Endothelial cell (in vitro differentiated cells): ENCODE measurements at regions not wholly inside any gene's neighbourhood (a gene's known extent, or its start where the extent isn't known, plus 50 kb on each side); places are given as distances from the start of the nearest gene placed in this dataset.

Source experiments
- DNase-seq: peaks from one replicate; pipeline ENCODE4 v3.0.0; 2021; ENCODE audit warnings: low spot score
- H3K27ac Mint-ChIP-seq: one replicate; pipeline ENCODE4 v1.8.0; 2021; ENCODE audit warnings: mixed read lengths, inconsistent platforms; ENCODE audit not compliant: unreplicated experiment
- H3K27me3 Mint-ChIP-seq: one replicate; pipeline ENCODE4 v1.8.0; 2021; ENCODE audit warnings: mild to moderate bottlenecking, moderate library complexity, mixed read lengths, inconsistent platforms; ENCODE audit not compliant: unreplicated experiment
- H3K36me3 Mint-ChIP-seq: one replicate; pipeline ENCODE4 v1.8.0; 2021; ENCODE audit warnings: mild to moderate bottlenecking, low read depth, mixed read lengths, inconsistent platforms; ENCODE audit not compliant: unreplicated experiment
- H3K4me1 Mint-ChIP-seq: one replicate; pipeline ENCODE4 v1.8.0; 2021; ENCODE audit warnings: mild to moderate bottlenecking, mixed read lengths, inconsistent platforms; ENCODE audit not compliant: unreplicated experiment
- H3K4me3 Mint-ChIP-seq: one replicate; pipeline ENCODE4 v1.8.0; 2021; ENCODE audit warnings: mild to moderate bottlenecking, mixed read lengths, inconsistent platforms; ENCODE audit not compliant: unreplicated experiment
- H3K9me3 Mint-ChIP-seq: one replicate; pipeline ENCODE4 v1.8.0; 2021; ENCODE audit warnings: mixed read lengths, inconsistent platforms; ENCODE audit not compliant: unreplicated experiment
- CTCF ChIP-seq: fragments of 200-600 bp; sonication (generic); IDR thresholded peaks from one replicate; pipeline ENCODE4 v1.5.0; 2021; ENCODE audit warnings: antibody characterized with exemption; ENCODE audit not compliant: unreplicated experiment

- Mint-ChIP-seq H3K27me3 (no peaks in the 10 kb centered on the region), H3K27ac (no peak overlapping the region), H3K4me3 (no peak overlapping the region), H3K9me3 (no peaks in the 10 kb centered on the region), H3K36me3 (no peaks in the 10 kb centered on the region), H3K4me1 (no peaks in the 10 kb centered on the region)
- no peak for DNase-seq
- no peak for TF ChIP-seq CTCF
Observed at GRCh38 chr14:26738571-26738970, 140.7 kb upstream of the NOVA1 start.

GRCh38 chr14:26741711-26742212 lies 143.9 kb upstream of the NOVA1 start:
- no peak for TF ChIP-seq CTCF
- H3K36me3 Mint-ChIP-seq: no peaks in the 10 kb centered on the region
- no peaks in the 10 kb centered on the region for H3K9me3 Mint-ChIP-seq
- H3K27ac Mint-ChIP-seq: no peak overlapping the region
- no peaks in the 10 kb centered on the region for H3K27me3 Mint-ChIP-seq
- DNase-seq: no peak
- H3K4me1 Mint-ChIP-seq: no peaks in the 10 kb centered on the region
- H3K4me3 Mint-ChIP-seq: no peak overlapping the region

GRCh38 chr14:26743284-26743683 lies 145.5 kb upstream of the NOVA1 start:
- H3K4me1 Mint-ChIP-seq: no peaks in the 10 kb centered on the region
- H3K27ac Mint-ChIP-seq: no peak overlapping the region
- TF ChIP-seq CTCF: no peak
- DNase-seq: no peak
- H3K9me3 Mint-ChIP-seq: no peaks in the 10 kb centered on the region
- no peaks in the 10 kb centered on the region for H3K27me3 Mint-ChIP-seq
- no peaks in the 10 kb centered on the region for H3K36me3 Mint-ChIP-seq
- no peak overlapping the region for H3K4me3 Mint-ChIP-seq

GRCh38 chr14:26744903-26745302 lies 147.1 kb upstream of the NOVA1 start:
- no peaks in the 10 kb centered on the region for H3K27me3 Mint-ChIP-seq
- DNase-seq: no peak
- no peak overlapping the region for H3K4me3 Mint-ChIP-seq
- no peak for TF ChIP-seq CTCF
- H3K9me3 Mint-ChIP-seq: no peaks in the 10 kb centered on the region
- H3K4me1 Mint-ChIP-seq: no peaks in the 10 kb centered on the region
- no peak overlapping the region for H3K27ac Mint-ChIP-seq
- no peaks in the 10 kb centered on the region for H3K36me3 Mint-ChIP-seq

- peaks cover 3% of the 10 kb centered on the region for H3K4me1 Mint-ChIP-seq
- H3K4me3 Mint-ChIP-seq: no peak overlapping the region
- TF ChIP-seq CTCF: no peak
Observed at GRCh38 chr14:26761532-26761931, 163.7 kb upstream of the NOVA1 start.

More at GRCh38 chr14:26761532-26761931, 163.7 kb upstream of the NOVA1 start:
- no peaks in the 10 kb centered on the region for H3K9me3 Mint-ChIP-seq
- H3K36me3 Mint-ChIP-seq: no peaks in the 10 kb centered on the region
- peaks cover 1% of the 10 kb centered on the region for H3K27me3 Mint-ChIP-seq
- H3K27ac Mint-ChIP-seq: no peak overlapping the region
- no peak for DNase-seq
